ENCODE measurements at regions not wholly inside any gene's neighbourhood (a gene's known extent, or its start where the extent isn't known, plus 50 kb on each side); places are given as distances from the start of the nearest gene placed in this dataset.

- TF ChIP-seq SP1 (IDR thresholded peaks at IDR 0.05), result no peak
- no peak for TF ChIP-seq HDGF (IDR thresholded peaks at IDR 0.05; ENCODE audit: borderline replicate concordance)
- no peak for TF ChIP-seq FOXM1 (IDR thresholded peaks at IDR 0.05; ENCODE audit: borderline replicate concordance)
These were observed 290.8 kb downstream of the NFKBIZ start for GRCh38 chr3:102140116-102140515.

Measured in HEK293T (cell line).